Testis (tissue), 2 donors: ENCODE measurements at regions not wholly inside any gene's neighbourhood (a gene's known extent, or its start where the extent isn't known, plus 50 kb on each side); places are given as distances from the start of the nearest gene placed in this dataset.

Experiments
- DNase-seq: peaks from one replicate; pipeline ENCODE4 v3.0.0-alpha.2; 2019
- H3K27ac ChIP-seq, 2 donors: fragments of 200-600 bp; sonication (generic); one replicate each; pipeline ENCODE4 v1.5.1; 2019
- H3K27me3 ChIP-seq: fragments of 200-600 bp; sonication (generic); one replicate; pipeline ENCODE4 v1.5.1; 2019
- H3K36me3 ChIP-seq: fragments of 200-600 bp; sonication (generic); one replicate; pipeline ENCODE4 v1.5.1; 2017; ENCODE audit warnings: low read depth; ENCODE audit errors: missing control alignments
- H3K4me1 ChIP-seq: fragments of 200-600 bp; sonication (generic); one replicate; pipeline ENCODE4 v1.5.1; 2019
- H3K4me3 ChIP-seq, 2 donors: fragments of 200-600 bp; sonication (generic); one replicate each; pipeline ENCODE4 v1.5.1; 2017 to 2019
- H3K9me3 ChIP-seq: fragments of 200-600 bp; sonication (generic); one replicate; pipeline ENCODE4 v1.5.1; 2017
- CTCF ChIP-seq, 3 experiments: fragments of 450-650 bp in 2 of 3; fragments of 200-600 bp in 1 of 3; sonication (generic) in 1 of 3; IDR thresholded peaks; one replicate each; pipeline ENCODE4 v1.5.1; 2016 to 2019; ENCODE audit warnings: antibody characterized with exemption in 3 of 3, mild to moderate bottlenecking in 2 of 3, moderate library complexity in 1 of 3
- POLR2A ChIP-seq: fragments of 450-650 bp; IDR thresholded peaks from one replicate; pipeline ENCODE4 v1.6.1; 2017; ENCODE audit warnings: antibody characterized with exemption, mild to moderate bottlenecking, moderate library complexity
- WGBS, 2 donors: methylation state at CpG; one replicate each; pipeline ENCODE4 v1.1.5; 2018; 5-methylcytosine and 5-hydroxymethylcytosine counted together
- intact Hi-C: fragments of 100-400 bp; cut with DNase I; formaldehyde crosslinking; loops from one replicate; pipeline ENCODE4 v1.15.1; 2023; ENCODE audit warnings: low total_unique reads

GRCh38 chr1:195744256-195744655 lies 864.0 kb downstream of the KCNT2 start:
- no peak for DNase-seq
- no peaks in the 10 kb centered on the region for H3K36me3 ChIP-seq
- no peak for TF ChIP-seq POLR2A
- no peak for TF ChIP-seq CTCF (IDR thresholded peaks at IDR 0.05)
- no peaks in the 10 kb centered on the region for H3K9me3 ChIP-seq
- H3K27me3 ChIP-seq, result no peaks in the 10 kb centered on the region
- intact Hi-C loops, result no loop called here
- H3K27ac ChIP-seq, result no peak overlapping the region
- 80 to 89% methylated on average over 5 to 6 of the region's 6 CpGs for WGBS, 2 donors
- no peaks in the 10 kb centered on the region for H3K4me1 ChIP-seq
- H3K4me3 ChIP-seq, result no peak overlapping the region

- 72 to 76% methylated on average over 1 of the region's 1 CpG for WGBS, 2 donors
- no peaks in the 10 kb centered on the region for H3K9me3 ChIP-seq
These were observed 867.4 kb downstream of the KCNT2 start for GRCh38 chr1:195740862-195741261.

GRCh38 chr1:195738966-195739650 lies 869.1 kb downstream of the KCNT2 start:
- Histone ChIP-seq H3K4me3 (no peak overlapping the region), H3K4me1 (no peaks in the 10 kb centered on the region), H3K27ac (no peak overlapping the region), H3K27me3 (no peaks in the 10 kb centered on the region), H3K9me3 (no peaks in the 10 kb centered on the region), H3K36me3 (no peaks in the 10 kb centered on the region)
- no peak for TF ChIP-seq CTCF (IDR thresholded peaks at IDR 0.05)
- TF ChIP-seq POLR2A, result no peak
- intact Hi-C loops, result no loop called here
- WGBS, 2 donors, result 73 to 77% methylated on average over 3 of the region's 3 CpGs
- no peak for DNase-seq

More at GRCh38 chr1:195740862-195741261, 867.4 kb downstream of the KCNT2 start:
- H3K27ac ChIP-seq, result no peak overlapping the region
- no peak for DNase-seq
- no peak overlapping the region for H3K4me3 ChIP-seq
- H3K4me1 ChIP-seq, result no peaks in the 10 kb centered on the region
- intact Hi-C loops, result no loop called here
- TF ChIP-seq CTCF (IDR thresholded peaks at IDR 0.05), result no peak
- no peak for TF ChIP-seq POLR2A
- no peaks in the 10 kb centered on the region for H3K27me3 ChIP-seq
- H3K36me3 ChIP-seq, result no peaks in the 10 kb centered on the region

- H3K4me3 ChIP-seq, result no peak overlapping the region
- no peaks in the 10 kb centered on the region for H3K27me3 ChIP-seq
- no peak overlapping the region for H3K27ac ChIP-seq
- no peaks in the 10 kb centered on the region for H3K4me1 ChIP-seq
- no peak for TF ChIP-seq CTCF (IDR thresholded peaks at IDR 0.05)
- TF ChIP-seq POLR2A, result no peak
- H3K36me3 ChIP-seq, result no peaks in the 10 kb centered on the region
- no peaks in the 10 kb centered on the region for H3K9me3 ChIP-seq
- intact Hi-C loops, result no loop called here
- DNase-seq, result no peak
These were observed 873.1 kb downstream of the KCNT2 start for GRCh38 chr1:195735140-195735539.

GRCh38 chr1:195733826-195734225 lies 874.4 kb downstream of the KCNT2 start:
- Histone ChIP-seq H3K4me1 (no peaks in the 10 kb centered on the region), H3K36me3 (no peaks in the 10 kb centered on the region), H3K9me3 (no peaks in the 10 kb centered on the region), H3K27ac (no peak overlapping the region), H3K27me3 (no peaks in the 10 kb centered on the region), H3K4me3 (no peak overlapping the region)
- WGBS, 2 donors, result 75 to 86% methylated on average over 1 of the region's 1 CpG
- intact Hi-C loops, result no loop called here
- TF ChIP-seq POLR2A, result no peak
- peak in 1 of 3 experiments; percentile 42 for TF ChIP-seq CTCF (IDR thresholded peaks at IDR 0.05)
- DNase-seq, result peak; percentile 49
